Ishikawa (cell line): ENCODE measurements at regions not wholly inside any gene's neighbourhood (a gene's known extent, or its start where the extent isn't known, plus 50 kb on each side); places are given as distances from the start of the nearest gene placed in this dataset.

Experiments used
- CREB1 ChIP-seq: IDR thresholded peaks from 2 replicates; pipeline ENCODE4 v1.6.1; 2012; ENCODE audit warnings: low read depth
- EGR1 ChIP-seq: IDR thresholded peaks from 2 replicates; pipeline ENCODE4 v1.6.1; 2012
- EP300 ChIP-seq: IDR thresholded peaks from 2 replicates; pipeline ENCODE4 v1.6.1; 2012; ENCODE audit warnings: borderline replicate concordance
- RAD21 ChIP-seq: IDR thresholded peaks from 2 replicates; pipeline ENCODE4 v1.6.1; 2012; ENCODE audit warnings: low read depth
- TAF1 ChIP-seq: IDR thresholded peaks from 2 replicates; pipeline ENCODE4 v1.6.1; 2012; ENCODE audit warnings: low read depth, mild to moderate bottlenecking
- TCF12 ChIP-seq: IDR thresholded peaks from 2 replicates; pipeline ENCODE4 v1.6.1; 2012; ENCODE audit warnings: low read depth
- TEAD4 ChIP-seq: IDR thresholded peaks from 2 replicates; pipeline ENCODE4 v1.6.1; 2012
- YY1 ChIP-seq: IDR thresholded peaks from 2 replicates; pipeline ENCODE4 v1.6.1; 2012; ENCODE audit warnings: low read depth
- TF ChIP-seq, protein P1 (sequence below): IDR thresholded peaks from 2 replicates; pipeline ENCODE4 v1.6.1; 2012
- TF ChIP-seq, protein P2 (sequence below): IDR thresholded peaks from 2 replicates; pipeline ENCODE4 v1.6.1; 2012; ENCODE audit warnings: low read depth, mild to moderate bottlenecking
- TF ChIP-seq, protein P3 (sequence below): IDR thresholded peaks from 2 replicates; pipeline ENCODE4 v1.6.1; 2012

- TF ChIP-seq, protein P1, sequence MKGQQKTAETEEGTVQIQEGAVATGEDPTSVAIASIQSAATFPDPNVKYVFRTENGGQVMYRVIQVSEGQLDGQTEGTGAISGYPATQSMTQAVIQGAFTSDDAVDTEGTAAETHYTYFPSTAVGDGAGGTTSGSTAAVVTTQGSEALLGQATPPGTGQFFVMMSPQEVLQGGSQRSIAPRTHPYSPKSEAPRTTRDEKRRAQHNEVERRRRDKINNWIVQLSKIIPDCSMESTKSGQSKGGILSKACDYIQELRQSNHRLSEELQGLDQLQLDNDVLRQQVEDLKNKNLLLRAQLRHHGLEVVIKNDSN = no peak
- TF ChIP-seq, protein P2, sequence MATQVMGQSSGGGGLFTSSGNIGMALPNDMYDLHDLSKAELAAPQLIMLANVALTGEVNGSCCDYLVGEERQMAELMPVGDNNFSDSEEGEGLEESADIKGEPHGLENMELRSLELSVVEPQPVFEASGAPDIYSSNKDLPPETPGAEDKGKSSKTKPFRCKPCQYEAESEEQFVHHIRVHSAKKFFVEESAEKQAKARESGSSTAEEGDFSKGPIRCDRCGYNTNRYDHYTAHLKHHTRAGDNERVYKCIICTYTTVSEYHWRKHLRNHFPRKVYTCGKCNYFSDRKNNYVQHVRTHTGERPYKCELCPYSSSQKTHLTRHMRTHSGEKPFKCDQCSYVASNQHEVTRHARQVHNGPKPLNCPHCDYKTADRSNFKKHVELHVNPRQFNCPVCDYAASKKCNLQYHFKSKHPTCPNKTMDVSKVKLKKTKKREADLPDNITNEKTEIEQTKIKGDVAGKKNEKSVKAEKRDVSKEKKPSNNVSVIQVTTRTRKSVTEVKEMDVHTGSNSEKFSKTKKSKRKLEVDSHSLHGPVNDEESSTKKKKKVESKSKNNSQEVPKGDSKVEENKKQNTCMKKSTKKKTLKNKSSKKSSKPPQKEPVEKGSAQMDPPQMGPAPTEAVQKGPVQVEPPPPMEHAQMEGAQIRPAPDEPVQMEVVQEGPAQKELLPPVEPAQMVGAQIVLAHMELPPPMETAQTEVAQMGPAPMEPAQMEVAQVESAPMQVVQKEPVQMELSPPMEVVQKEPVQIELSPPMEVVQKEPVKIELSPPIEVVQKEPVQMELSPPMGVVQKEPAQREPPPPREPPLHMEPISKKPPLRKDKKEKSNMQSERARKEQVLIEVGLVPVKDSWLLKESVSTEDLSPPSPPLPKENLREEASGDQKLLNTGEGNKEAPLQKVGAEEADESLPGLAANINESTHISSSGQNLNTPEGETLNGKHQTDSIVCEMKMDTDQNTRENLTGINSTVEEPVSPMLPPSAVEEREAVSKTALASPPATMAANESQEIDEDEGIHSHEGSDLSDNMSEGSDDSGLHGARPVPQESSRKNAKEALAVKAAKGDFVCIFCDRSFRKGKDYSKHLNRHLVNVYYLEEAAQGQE = no peak
- TF ChIP-seq TAF1 (no peak), YY1 (no peak), RAD21 (no peak), EGR1 (no peak), TCF12 (no peak), TEAD4 (no peak), CREB1 (no peak), EP300 (no peak)
- TF ChIP-seq, protein P3, sequence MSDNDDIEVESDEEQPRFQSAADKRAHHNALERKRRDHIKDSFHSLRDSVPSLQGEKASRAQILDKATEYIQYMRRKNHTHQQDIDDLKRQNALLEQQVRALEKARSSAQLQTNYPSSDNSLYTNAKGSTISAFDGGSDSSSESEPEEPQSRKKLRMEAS = no peak
Measured at GRCh38 chr4:179738822-179739221, 2296.6 kb upstream of the AGA start.
